ENCODE measurements at regions not wholly inside any gene's neighbourhood (a gene's known extent, or its start where the extent isn't known, plus 50 kb on each side); places are given as distances from the start of the nearest gene placed in this dataset.
"Not testable (repeated sequence)": the region's sequence is repeated elsewhere in the genome, so short reads cannot be mapped to it uniquely, and the experiment has no call there.

GRCh38 chr7:35924668-35925067, 123.8 kb downstream of the SEPTIN7 start:
- H3K27ac ChIP-seq; ATAC-seq; H3K36me3 ChIP-seq; H3K27me3 ChIP-seq; H3K4me3 ChIP-seq; H3K9me3 ChIP-seq; H3K4me1 ChIP-seq; intact Hi-C loops (cut with DNase I): not testable (repeated sequence)
- DNase-seq: peak in 1 of 5 donors; percentile 20
- WGBS, 4 donors: 53 to 64% (median 59%) methylated on average over 7 of the region's 7 CpGs

GRCh38 chr7:35926966-35927365, 126.1 kb downstream of the SEPTIN7 start:
- H3K4me1 ChIP-seq; intact Hi-C loops (cut with DNase I); H3K36me3 ChIP-seq; H3K4me3 ChIP-seq; H3K9me3 ChIP-seq; DNase-seq; H3K27ac ChIP-seq; ATAC-seq; H3K27me3 ChIP-seq: not testable (repeated sequence)
- 94 to 97% (median 96%) methylated on average over 8 to 9 of the region's 9 CpGs for WGBS, 4 donors

- H3K27ac ChIP-seq; H3K36me3 ChIP-seq; H3K9me3 ChIP-seq; H3K4me1 ChIP-seq; H3K27me3 ChIP-seq; ATAC-seq; intact Hi-C loops (cut with DNase I); DNase-seq; H3K4me3 ChIP-seq: not testable (repeated sequence)
Measured at GRCh38 chr7:35931134-35931533, 130.3 kb downstream of the SEPTIN7 start.

- H3K27ac ChIP-seq; H3K27me3 ChIP-seq; H3K9me3 ChIP-seq; intact Hi-C loops (cut with DNase I); DNase-seq; H3K4me1 ChIP-seq; ATAC-seq; H3K36me3 ChIP-seq; H3K4me3 ChIP-seq: not testable (repeated sequence)
Measured at GRCh38 chr7:35931551-35931950, 130.7 kb downstream of the SEPTIN7 start.

- not testable (repeated sequence) for ATAC-seq
- 91 to 93% (median 92%) methylated on average over 8 of the region's 8 CpGs for WGBS, 4 donors
Measured at GRCh38 chr7:35940695-35941094, 139.8 kb downstream of the SEPTIN7 start.

GRCh38 chr7:35945621-35946020, 144.8 kb downstream of the SEPTIN7 start:
- H3K9me3 ChIP-seq; H3K36me3 ChIP-seq; H3K4me1 ChIP-seq; H3K4me3 ChIP-seq; ATAC-seq; intact Hi-C loops (cut with DNase I); DNase-seq; H3K27me3 ChIP-seq; H3K27ac ChIP-seq: not testable (repeated sequence)
- TF ChIP-seq CTCF (IDR thresholded peaks at IDR 0.05): peak in 2 of 12 donors; percentile 12 to 13

More at GRCh38 chr7:35940695-35941094, 139.8 kb downstream of the SEPTIN7 start:
- H3K4me1 ChIP-seq; H3K27me3 ChIP-seq; DNase-seq; H3K4me3 ChIP-seq; H3K27ac ChIP-seq; H3K9me3 ChIP-seq; intact Hi-C loops (cut with DNase I); H3K36me3 ChIP-seq: not testable (repeated sequence)

GRCh38 chr7:35955735-35956134, 154.9 kb downstream of the SEPTIN7 start:
- 53 to 72% (median 63%) methylated on average over 13 of the region's 13 CpGs for WGBS, 4 donors
- H3K9me3 ChIP-seq; H3K27me3 ChIP-seq; H3K4me3 ChIP-seq; intact Hi-C loops (cut with DNase I); H3K36me3 ChIP-seq; H3K4me1 ChIP-seq: not testable (repeated sequence)
- DNase-seq (peak in 4 of 5 donors; percentile 27 to 63 (median 56)), ATAC-seq (peak in 3 of 4 donors; percentile 18 to 46 (median 27))
- peak overlapping the region in 1 of 12 donors; percentile 61 for H3K27ac ChIP-seq

- H3K4me3 ChIP-seq; H3K27ac ChIP-seq; DNase-seq; ATAC-seq; H3K9me3 ChIP-seq; H3K4me1 ChIP-seq; H3K27me3 ChIP-seq; H3K36me3 ChIP-seq; intact Hi-C loops (cut with DNase I): not testable (repeated sequence)
- 93 to 100% (median 95%) methylated on average over 3 of the region's 3 CpGs for WGBS, 4 donors
Measured at GRCh38 chr7:35956988-35957387, 156.1 kb downstream of the SEPTIN7 start.

GRCh38 chr7:35961260-35961659, 160.4 kb downstream of the SEPTIN7 start:
- H3K4me3 ChIP-seq; H3K4me1 ChIP-seq; H3K9me3 ChIP-seq; DNase-seq; H3K36me3 ChIP-seq; H3K27ac ChIP-seq; ATAC-seq; H3K27me3 ChIP-seq; intact Hi-C loops (cut with DNase I): not testable (repeated sequence)
- 66 to 87% (median 74%) methylated on average over 3 of the region's 3 CpGs for WGBS, 4 donors

GRCh38 chr7:35962607-35963006, 161.8 kb downstream of the SEPTIN7 start:
- intact Hi-C loops (cut with DNase I); H3K27me3 ChIP-seq; ATAC-seq; H3K4me3 ChIP-seq; H3K36me3 ChIP-seq; DNase-seq; H3K4me1 ChIP-seq; H3K9me3 ChIP-seq; H3K27ac ChIP-seq: not testable (repeated sequence)
- 95 to 97% (median 96%) methylated on average over 2 of the region's 2 CpGs for WGBS, 4 donors

Data from heart left ventricle (tissue), 16 donors.